ENCODE measurements at regions not wholly inside any gene's neighbourhood (a gene's known extent, or its start where the extent isn't known, plus 50 kb on each side); places are given as distances from the start of the nearest gene placed in this dataset.

DNA sequence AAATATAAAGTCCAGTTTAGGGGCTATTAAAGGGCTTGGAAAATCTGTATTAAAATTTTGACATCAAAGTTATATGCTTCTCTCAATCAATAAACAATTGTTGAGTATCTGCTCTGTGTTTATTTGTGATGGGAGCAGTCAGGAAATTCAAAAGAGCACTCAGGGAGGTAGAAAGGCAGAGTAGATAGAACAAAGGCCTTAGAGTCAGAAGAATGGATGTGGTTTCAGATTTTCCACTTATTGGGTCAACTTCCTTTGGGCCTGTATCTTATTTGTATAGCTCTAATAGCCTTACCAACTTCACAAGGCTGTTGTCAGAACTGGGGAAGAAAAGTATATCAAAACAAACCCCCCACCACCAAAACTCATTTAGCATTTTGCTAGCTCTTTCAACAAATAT is 302.6 kb downstream of the SPRY2 start:
- Histone ChIP-seq H3K27me3 (ENCODE audit: insufficient read depth, low read depth, severe bottlenecking) (no peaks in the 10 kb centered on the region), H3K9me3 (ENCODE audit: severe bottlenecking) (no peaks in the 10 kb centered on the region), H3K27ac (no peak overlapping the region), H3K4me3 (ENCODE audit: low read depth, low read length) (no peak overlapping the region), H3K36me3 (no peaks in the 10 kb centered on the region)
- TF ChIP-seq, protein P1, sequence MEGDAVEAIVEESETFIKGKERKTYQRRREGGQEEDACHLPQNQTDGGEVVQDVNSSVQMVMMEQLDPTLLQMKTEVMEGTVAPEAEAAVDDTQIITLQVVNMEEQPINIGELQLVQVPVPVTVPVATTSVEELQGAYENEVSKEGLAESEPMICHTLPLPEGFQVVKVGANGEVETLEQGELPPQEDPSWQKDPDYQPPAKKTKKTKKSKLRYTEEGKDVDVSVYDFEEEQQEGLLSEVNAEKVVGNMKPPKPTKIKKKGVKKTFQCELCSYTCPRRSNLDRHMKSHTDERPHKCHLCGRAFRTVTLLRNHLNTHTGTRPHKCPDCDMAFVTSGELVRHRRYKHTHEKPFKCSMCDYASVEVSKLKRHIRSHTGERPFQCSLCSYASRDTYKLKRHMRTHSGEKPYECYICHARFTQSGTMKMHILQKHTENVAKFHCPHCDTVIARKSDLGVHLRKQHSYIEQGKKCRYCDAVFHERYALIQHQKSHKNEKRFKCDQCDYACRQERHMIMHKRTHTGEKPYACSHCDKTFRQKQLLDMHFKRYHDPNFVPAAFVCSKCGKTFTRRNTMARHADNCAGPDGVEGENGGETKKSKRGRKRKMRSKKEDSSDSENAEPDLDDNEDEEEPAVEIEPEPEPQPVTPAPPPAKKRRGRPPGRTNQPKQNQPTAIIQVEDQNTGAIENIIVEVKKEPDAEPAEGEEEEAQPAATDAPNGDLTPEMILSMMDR (IDR thresholded peaks at IDR 0.05; ENCODE audit: low read depth, low read length) = no peak
- DNase-seq = no peak

DNA sequence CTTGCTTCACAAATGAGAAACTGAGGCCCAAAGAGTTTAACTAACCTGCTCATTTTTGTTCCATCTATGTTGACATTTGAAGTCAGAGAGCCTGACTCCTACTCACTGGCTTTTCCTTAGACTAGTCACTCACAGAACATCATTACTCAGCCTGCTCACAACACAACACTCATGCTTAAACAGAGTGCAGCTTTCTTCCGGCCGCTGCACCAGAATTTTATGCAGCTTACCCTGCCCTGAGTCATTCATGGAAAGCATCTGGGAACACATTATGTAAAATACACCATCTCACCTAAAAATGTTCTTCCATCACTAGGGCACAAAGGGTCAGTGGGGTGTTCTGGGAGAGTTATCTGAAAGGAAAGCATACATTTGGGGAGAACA is 303.4 kb downstream of the SPRY2 start:
- H3K4me3 ChIP-seq (ENCODE audit: low read depth, low read length) = no peak overlapping the region
- H3K36me3 ChIP-seq = no peaks in the 10 kb centered on the region
- no peaks in the 10 kb centered on the region for H3K27me3 ChIP-seq (ENCODE audit: insufficient read depth, low read depth, severe bottlenecking)
- TF ChIP-seq, protein P1 (IDR thresholded peaks at IDR 0.05; ENCODE audit: low read depth, low read length) = no peak
- no peak overlapping the region for H3K27ac ChIP-seq
- DNase-seq = no peak
- no peaks in the 10 kb centered on the region for H3K9me3 ChIP-seq (ENCODE audit: severe bottlenecking)

DNA sequence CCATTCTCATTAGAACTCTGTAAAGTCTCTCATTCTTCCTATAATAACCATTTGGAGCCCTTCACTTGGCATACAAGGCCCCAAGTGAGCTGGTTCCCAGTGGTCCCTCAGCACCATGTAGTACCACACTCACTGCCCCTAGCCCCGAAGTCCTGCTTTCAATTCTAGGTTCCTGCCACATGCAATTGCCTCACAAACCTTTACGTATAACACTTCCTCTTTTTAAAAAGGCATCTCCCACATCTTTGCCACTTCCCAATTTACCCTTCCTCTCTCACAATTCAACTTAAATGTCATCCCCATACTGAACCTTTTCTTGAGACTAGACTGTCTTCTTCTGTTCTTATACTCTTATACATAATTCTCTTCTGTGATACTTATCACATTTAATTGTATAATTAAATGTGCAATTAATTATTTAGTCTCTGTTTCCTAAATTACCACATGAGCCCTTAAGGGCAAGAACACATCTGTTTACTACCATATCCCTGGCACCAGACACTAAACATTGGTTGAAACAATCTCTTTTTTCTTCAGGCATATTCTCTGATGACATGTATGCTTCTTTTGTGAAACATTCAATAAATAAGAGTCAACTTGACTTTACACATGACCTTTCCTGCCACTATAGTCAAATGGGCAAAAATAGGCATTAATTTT is 304.0 kb downstream of the SPRY2 start:
- no peaks in the 10 kb centered on the region for H3K36me3 ChIP-seq
- H3K27me3 ChIP-seq (ENCODE audit: insufficient read depth, low read depth, severe bottlenecking) = no peaks in the 10 kb centered on the region
- no peak overlapping the region for H3K27ac ChIP-seq
- H3K9me3 ChIP-seq (ENCODE audit: severe bottlenecking) = no peaks in the 10 kb centered on the region
- TF ChIP-seq, protein P1 (IDR thresholded peaks at IDR 0.05; ENCODE audit: low read depth, low read length) = no peak
- H3K4me3 ChIP-seq (ENCODE audit: low read depth, low read length) = no peak overlapping the region
- no peak for DNase-seq

DNA sequence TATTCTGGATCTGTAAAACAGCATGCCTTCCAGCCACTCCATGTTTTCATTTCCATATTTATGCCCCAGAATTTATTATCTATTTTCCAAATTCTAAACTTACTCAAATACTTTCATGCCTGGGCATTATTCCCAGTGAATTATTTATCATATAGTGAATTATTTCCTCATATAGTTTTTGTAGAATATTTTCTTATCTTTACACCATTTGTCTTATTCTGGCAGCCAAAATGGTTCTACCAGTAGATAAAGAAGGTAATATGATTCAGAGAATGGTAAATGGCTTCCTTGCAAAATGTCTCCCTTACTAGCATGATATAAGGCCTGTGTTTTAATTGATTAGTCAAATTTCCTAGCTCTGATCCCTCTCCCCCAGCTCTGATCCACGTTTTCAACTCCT is 305.8 kb downstream of the SPRY2 start:
- no peaks in the 10 kb centered on the region for H3K36me3 ChIP-seq
- no peaks in the 10 kb centered on the region for H3K27me3 ChIP-seq (ENCODE audit: insufficient read depth, low read depth, severe bottlenecking)
- TF ChIP-seq, protein P1 (IDR thresholded peaks at IDR 0.05; ENCODE audit: low read depth, low read length) = no peak
- H3K9me3 ChIP-seq (ENCODE audit: severe bottlenecking) = no peaks in the 10 kb centered on the region
- H3K27ac ChIP-seq = no peak overlapping the region
- DNase-seq = no peak
- H3K4me3 ChIP-seq (ENCODE audit: low read depth, low read length) = no peak overlapping the region

DNA sequence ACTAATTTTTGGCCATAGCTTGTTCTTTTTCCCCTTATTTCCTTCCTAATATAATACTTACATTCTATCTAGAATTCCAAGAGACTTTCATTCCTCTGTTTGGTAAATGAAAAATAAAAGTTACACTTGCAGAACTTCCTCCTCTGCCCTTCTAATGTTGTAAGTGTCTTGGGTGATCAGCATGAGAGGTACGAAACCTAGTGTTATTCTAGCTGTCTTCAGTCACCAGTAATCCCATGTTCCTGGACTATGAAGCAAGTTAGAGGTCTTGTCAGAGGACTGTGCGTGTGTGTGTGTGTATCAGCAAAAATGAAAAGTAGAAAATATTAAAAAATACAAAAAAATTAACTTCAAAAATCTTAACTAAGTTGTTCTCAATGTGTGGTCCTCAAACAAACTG is 307.0 kb downstream of the SPRY2 start:
- no peaks in the 10 kb centered on the region for H3K9me3 ChIP-seq (ENCODE audit: severe bottlenecking)
- DNase-seq = no peak
- H3K27me3 ChIP-seq (ENCODE audit: insufficient read depth, low read depth, severe bottlenecking) = no peaks in the 10 kb centered on the region
- H3K27ac ChIP-seq = no peak overlapping the region
- no peaks in the 10 kb centered on the region for H3K36me3 ChIP-seq
- TF ChIP-seq, protein P1 (IDR thresholded peaks at IDR 0.05; ENCODE audit: low read depth, low read length) = no peak
- H3K4me3 ChIP-seq (ENCODE audit: low read depth, low read length) = no peak overlapping the region

DNA sequence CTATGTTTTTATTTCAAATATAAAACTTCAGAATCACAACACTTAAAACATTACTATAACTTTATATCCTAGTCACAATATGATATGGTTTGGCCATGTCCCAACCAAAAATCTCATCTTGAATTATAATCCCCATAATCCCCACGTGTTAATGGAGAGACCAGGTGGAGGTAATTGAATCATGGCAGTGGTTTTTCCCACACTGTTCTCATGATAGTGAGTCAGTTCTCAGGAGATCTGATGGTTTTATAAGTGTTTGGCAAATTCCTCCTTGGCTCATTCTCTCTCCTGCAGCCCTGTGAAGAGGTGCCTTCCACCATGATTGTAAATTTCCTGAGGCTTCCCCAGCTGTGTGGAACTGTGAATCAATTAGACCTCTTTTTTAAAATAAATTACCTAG is 307.6 kb downstream of the SPRY2 start:
- Histone ChIP-seq H3K36me3 (no peaks in the 10 kb centered on the region), H3K9me3 (ENCODE audit: severe bottlenecking) (no peaks in the 10 kb centered on the region), H3K4me3 (ENCODE audit: low read depth, low read length) (no peak overlapping the region), H3K27me3 (ENCODE audit: insufficient read depth, low read depth, severe bottlenecking) (no peaks in the 10 kb centered on the region), H3K27ac (no peak overlapping the region)
- DNase-seq = no peak
- TF ChIP-seq, protein P1 (IDR thresholded peaks at IDR 0.05; ENCODE audit: low read depth, low read length) = no peak
